ENCODE measurements at regions not wholly inside any gene's neighbourhood (a gene's known extent, or its start where the extent isn't known, plus 50 kb on each side); places are given as distances from the start of the nearest gene placed in this dataset.

GRCh38 chr5:104189909-104190308 lies 627.3 kb upstream of the NUDT12 start:
- TF ChIP-seq TAF1 (IDR thresholded peaks at IDR 0.05; ENCODE audit: low read depth): no peak
- no peak for TF ChIP-seq FOXM1 (IDR thresholded peaks at IDR 0.05; ENCODE audit: borderline replicate concordance, low read depth)
- TF ChIP-seq ZBTB7A (IDR thresholded peaks at IDR 0.05; ENCODE audit: low read depth): no peak
- no peak for TF ChIP-seq EGR1 (IDR thresholded peaks at IDR 0.05)
- TF ChIP-seq YY1 (IDR thresholded peaks at IDR 0.05; ENCODE audit: low read depth): no peak
- no peak for TF ChIP-seq TEAD4 (IDR thresholded peaks at IDR 0.05)
- TF ChIP-seq TCF12 (IDR thresholded peaks at IDR 0.05; ENCODE audit: low read depth): no peak
- TF ChIP-seq, protein P1, sequence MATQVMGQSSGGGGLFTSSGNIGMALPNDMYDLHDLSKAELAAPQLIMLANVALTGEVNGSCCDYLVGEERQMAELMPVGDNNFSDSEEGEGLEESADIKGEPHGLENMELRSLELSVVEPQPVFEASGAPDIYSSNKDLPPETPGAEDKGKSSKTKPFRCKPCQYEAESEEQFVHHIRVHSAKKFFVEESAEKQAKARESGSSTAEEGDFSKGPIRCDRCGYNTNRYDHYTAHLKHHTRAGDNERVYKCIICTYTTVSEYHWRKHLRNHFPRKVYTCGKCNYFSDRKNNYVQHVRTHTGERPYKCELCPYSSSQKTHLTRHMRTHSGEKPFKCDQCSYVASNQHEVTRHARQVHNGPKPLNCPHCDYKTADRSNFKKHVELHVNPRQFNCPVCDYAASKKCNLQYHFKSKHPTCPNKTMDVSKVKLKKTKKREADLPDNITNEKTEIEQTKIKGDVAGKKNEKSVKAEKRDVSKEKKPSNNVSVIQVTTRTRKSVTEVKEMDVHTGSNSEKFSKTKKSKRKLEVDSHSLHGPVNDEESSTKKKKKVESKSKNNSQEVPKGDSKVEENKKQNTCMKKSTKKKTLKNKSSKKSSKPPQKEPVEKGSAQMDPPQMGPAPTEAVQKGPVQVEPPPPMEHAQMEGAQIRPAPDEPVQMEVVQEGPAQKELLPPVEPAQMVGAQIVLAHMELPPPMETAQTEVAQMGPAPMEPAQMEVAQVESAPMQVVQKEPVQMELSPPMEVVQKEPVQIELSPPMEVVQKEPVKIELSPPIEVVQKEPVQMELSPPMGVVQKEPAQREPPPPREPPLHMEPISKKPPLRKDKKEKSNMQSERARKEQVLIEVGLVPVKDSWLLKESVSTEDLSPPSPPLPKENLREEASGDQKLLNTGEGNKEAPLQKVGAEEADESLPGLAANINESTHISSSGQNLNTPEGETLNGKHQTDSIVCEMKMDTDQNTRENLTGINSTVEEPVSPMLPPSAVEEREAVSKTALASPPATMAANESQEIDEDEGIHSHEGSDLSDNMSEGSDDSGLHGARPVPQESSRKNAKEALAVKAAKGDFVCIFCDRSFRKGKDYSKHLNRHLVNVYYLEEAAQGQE (IDR thresholded peaks at IDR 0.05; ENCODE audit: low read depth): no peak
- TF ChIP-seq NFIC (IDR thresholded peaks at IDR 0.05): no peak

DNA sequence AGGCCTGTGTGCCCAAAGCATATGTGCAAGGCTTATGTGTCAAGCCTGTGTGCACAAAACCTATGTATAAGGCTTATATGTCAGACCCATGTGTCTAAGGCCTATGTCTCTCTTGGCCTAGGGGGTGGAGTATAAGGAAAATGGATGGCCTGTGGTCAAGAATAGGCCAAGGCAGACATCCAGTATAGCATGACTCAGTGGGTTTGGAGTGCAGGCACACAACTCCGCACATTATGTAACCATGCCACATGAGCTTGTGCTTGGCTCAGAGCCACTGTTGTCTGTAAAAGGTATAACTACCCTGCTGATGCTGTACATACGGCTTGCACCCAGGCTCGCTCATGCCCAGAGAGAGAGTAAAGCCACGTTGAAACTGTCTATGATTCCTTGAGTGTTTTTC lies 626.4 kb upstream of the NUDT12 start:
- no peak for TF ChIP-seq RAD21 (IDR thresholded peaks at IDR 0.05; ENCODE audit: low read depth)
- TF ChIP-seq, protein P2, sequence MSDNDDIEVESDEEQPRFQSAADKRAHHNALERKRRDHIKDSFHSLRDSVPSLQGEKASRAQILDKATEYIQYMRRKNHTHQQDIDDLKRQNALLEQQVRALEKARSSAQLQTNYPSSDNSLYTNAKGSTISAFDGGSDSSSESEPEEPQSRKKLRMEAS (IDR thresholded peaks at IDR 0.05): no peak
- TF ChIP-seq, protein P1 (IDR thresholded peaks at IDR 0.05; ENCODE audit: low read depth): no peak
- TF ChIP-seq EGR1 (IDR thresholded peaks at IDR 0.05): no peak
- TF ChIP-seq YY1 (IDR thresholded peaks at IDR 0.05; ENCODE audit: low read depth): no peak
- TF ChIP-seq, protein P3, sequence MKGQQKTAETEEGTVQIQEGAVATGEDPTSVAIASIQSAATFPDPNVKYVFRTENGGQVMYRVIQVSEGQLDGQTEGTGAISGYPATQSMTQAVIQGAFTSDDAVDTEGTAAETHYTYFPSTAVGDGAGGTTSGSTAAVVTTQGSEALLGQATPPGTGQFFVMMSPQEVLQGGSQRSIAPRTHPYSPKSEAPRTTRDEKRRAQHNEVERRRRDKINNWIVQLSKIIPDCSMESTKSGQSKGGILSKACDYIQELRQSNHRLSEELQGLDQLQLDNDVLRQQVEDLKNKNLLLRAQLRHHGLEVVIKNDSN (IDR thresholded peaks at IDR 0.05): no peak
- TF ChIP-seq CEBPB (IDR thresholded peaks at IDR 0.05): no peak

DNA sequence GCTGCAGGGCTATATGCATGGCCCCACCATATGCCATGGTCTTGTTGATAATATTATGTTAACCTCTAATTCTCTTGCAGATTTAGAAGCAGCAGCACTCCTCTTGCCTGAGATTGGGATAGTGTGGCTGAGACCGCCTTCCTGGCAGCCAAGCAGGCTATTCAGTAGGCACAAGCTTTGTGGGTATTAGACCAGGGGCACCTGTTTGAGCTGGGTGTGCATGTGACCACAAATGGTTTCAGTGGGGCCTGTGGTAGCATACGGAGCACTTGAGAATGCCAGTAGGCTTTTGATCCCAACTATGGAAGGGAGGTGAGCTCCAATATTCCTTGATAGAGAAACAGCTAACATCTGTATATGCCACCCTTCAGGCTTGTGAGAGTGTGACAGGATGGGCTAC lies 625.1 kb upstream of the NUDT12 start:
- TF ChIP-seq, protein P1 (IDR thresholded peaks at IDR 0.05; ENCODE audit: low read depth): no peak
- TF ChIP-seq, protein P2 (IDR thresholded peaks at IDR 0.05): no peak
- TF ChIP-seq FOXM1 (IDR thresholded peaks at IDR 0.05; ENCODE audit: borderline replicate concordance, low read depth): no peak
- TF ChIP-seq, protein P3 (IDR thresholded peaks at IDR 0.05): no peak
- no peak for TF ChIP-seq NFIC (IDR thresholded peaks at IDR 0.05)
- TF ChIP-seq TAF1 (IDR thresholded peaks at IDR 0.05; ENCODE audit: low read depth): no peak
- TF ChIP-seq EGR1 (IDR thresholded peaks at IDR 0.05): no peak
- TF ChIP-seq RAD21 (IDR thresholded peaks at IDR 0.05; ENCODE audit: low read depth): no peak
- no peak for TF ChIP-seq ZBTB7A (IDR thresholded peaks at IDR 0.05; ENCODE audit: low read depth)
- no peak for TF ChIP-seq TCF12 (IDR thresholded peaks at IDR 0.05; ENCODE audit: low read depth)

GRCh38 chr5:104186510-104186909 lies 623.9 kb upstream of the NUDT12 start:
- no peak for TF ChIP-seq TAF1 (IDR thresholded peaks at IDR 0.05; ENCODE audit: low read depth)
- TF ChIP-seq TCF12 (IDR thresholded peaks at IDR 0.05; ENCODE audit: low read depth): no peak
- no peak for TF ChIP-seq EGR1 (IDR thresholded peaks at IDR 0.05)
- TF ChIP-seq YY1 (IDR thresholded peaks at IDR 0.05; ENCODE audit: low read depth): no peak
- no peak for TF ChIP-seq FOXM1 (IDR thresholded peaks at IDR 0.05; ENCODE audit: borderline replicate concordance, low read depth)
- TF ChIP-seq CEBPB (IDR thresholded peaks at IDR 0.05): no peak
- no peak for TF ChIP-seq CREB1 (IDR thresholded peaks at IDR 0.05; ENCODE audit: low read depth)
- TF ChIP-seq, protein P3 (IDR thresholded peaks at IDR 0.05): no peak
- TF ChIP-seq ZBTB7A (IDR thresholded peaks at IDR 0.05; ENCODE audit: low read depth): no peak
- TF ChIP-seq, protein P1 (IDR thresholded peaks at IDR 0.05; ENCODE audit: low read depth): no peak
- TF ChIP-seq RAD21 (IDR thresholded peaks at IDR 0.05; ENCODE audit: low read depth): no peak
- no peak for TF ChIP-seq TEAD4 (IDR thresholded peaks at IDR 0.05)
- no peak for TF ChIP-seq EP300 (IDR thresholded peaks at IDR 0.05; ENCODE audit: borderline replicate concordance)
- no peak for TF ChIP-seq NFIC (IDR thresholded peaks at IDR 0.05)
- TF ChIP-seq, protein P2 (IDR thresholded peaks at IDR 0.05): no peak
